K562 (cell line): ENCODE measurements at regions not wholly inside any gene's neighbourhood (a gene's known extent, or its start where the extent isn't known, plus 50 kb on each side); places are given as distances from the start of the nearest gene placed in this dataset.

ENCODE experiments used
- ATAC-seq: fragments of 200-7000 bp; cut with Tn5 transposase; 3 replicates; pipeline ENCODE4 v1.9.1; 2020; ENCODE audit warnings: moderate library complexity
- BruUV-seq: library from RNA; stranded (reverse); fragments of 400-500 nt; replicated peaks from 2 replicates; lab custom pipeline; 2021; lab: Mats Ljungman, UMichigan
- CTCF ChIA-PET: fragments of 300-600 bp; formaldehyde crosslinking; extraction: SDS; loops from one replicate; lab custom pipeline; 2021; ENCODE audit warnings: low intra/inter-chr PET ratio; lab: Yijun Ruan, JAX
- POLR2A ChIA-PET: fragments of 300-600, 350-650 bp; sonication (Branson Sonifier 250); formaldehyde crosslinking; extraction: SDS; loops from one replicate; lab custom pipeline; 2021; ENCODE audit warnings: antibody characterized with exemption, inconsistent platforms; lab: Yijun Ruan, JAX
- DNase-seq, 4 experiments: peaks; one replicate each; pipeline versions ENCODE4 v3.0.0 to v3.0.0-alpha.2; 2011 to 2018; ENCODE audit warnings: low spot score in 3 of 4, mixed read lengths in 3 of 4; ENCODE audit errors: extremely low read depth in 1 of 4
- FAIRE-seq: peaks from 2 replicates; lab custom pipeline; 2011; peaks lifted over from hg19 to GRCh38; lab: Jason Lieb, UNC
- H2AFZ ChIP-seq: 2 replicates; pipeline ENCODE4 v1.6.0; 2011; ENCODE audit warnings: low read depth, low read length, control low read depth, inconsistent platforms
- H3K27ac ChIP-seq: fragments of 200-600 bp; 3 replicates; pipeline ENCODE4 v1.8.0; 2011; ENCODE audit warnings: low read depth, mild to moderate bottlenecking, control low read depth, inconsistent platforms, low read length, moderate library complexity, mixed read lengths; ENCODE audit errors: extremely low read depth
- H3K27me3 ChIP-seq, 2 experiments: fragments of 300-600 bp in 1 of 2; 2 replicates in 1 of 2; 3 replicates in 1 of 2; pipeline versions ENCODE4 v1.6.0 to v1.8.0; 2011; ENCODE audit warnings: inconsistent platforms in 2 of 2, low read length in 2 of 2, mild to moderate bottlenecking in 1 of 2, mixed read lengths in 1 of 2, moderate library complexity in 1 of 2; ENCODE audit not compliant: control insufficient read depth in 2 of 2, insufficient read depth in 2 of 2
- H3K36me3 ChIP-seq: fragments of 300-600 bp; 3 replicates; pipeline ENCODE4 v1.8.0; 2011; ENCODE audit warnings: mild to moderate bottlenecking, low read length, inconsistent platforms; ENCODE audit not compliant: control insufficient read depth, insufficient read depth
- H3K4me1 ChIP-seq, 2 experiments: fragments of 200-600 bp in 1 of 2; replicated peaks in 1 of 2; 2 replicates in 1 of 2; 3 replicates in 1 of 2; pipeline versions ENCODE4 v1.5.1 to v1.8.0; 2011; ENCODE audit warnings: inconsistent platforms in 2 of 2, low read length in 2 of 2, mild to moderate bottlenecking in 1 of 2, mixed read lengths in 1 of 2, moderate library complexity in 1 of 2; ENCODE audit not compliant: control insufficient read depth in 2 of 2, insufficient read depth in 2 of 2
- H3K4me2 ChIP-seq: 2 replicates; pipeline ENCODE4 v1.6.1; 2011; ENCODE audit warnings: low read length, control low read depth, inconsistent platforms, mixed read lengths; ENCODE audit not compliant: insufficient read depth
- H3K4me3 ChIP-seq: fragments of 200-600 bp; sonication (generic), shearing (Covaris generic); 2 replicates; pipeline ENCODE4 v1.5.1; 2016; ENCODE audit warnings: control low read depth, inconsistent platforms
- H3K79me2 ChIP-seq: fragments of 200-600 bp; 3 replicates; pipeline ENCODE4 v1.8.0; 2011; ENCODE audit warnings: low read length, inconsistent platforms; ENCODE audit not compliant: control insufficient read depth, insufficient read depth
- H3K9ac ChIP-seq, 2 experiments: 2 replicates each; pipeline versions ENCODE4 v1.6.0 to v1.6.1; 2011; ENCODE audit warnings: low read depth in 2 of 2, low read length in 2 of 2, control low read depth in 1 of 2, inconsistent platforms in 1 of 2, mild to moderate bottlenecking in 1 of 2, mixed read lengths in 1 of 2; ENCODE audit not compliant: insufficient read depth in 1 of 2
- H3K9me1 ChIP-seq: one replicate; pipeline ENCODE4 v1.6.0; 2011; ENCODE audit warnings: inconsistent platforms, mild to moderate bottlenecking, low read length, moderate library complexity; ENCODE audit not compliant: control insufficient read depth, insufficient read depth
- H3K9me3 ChIP-seq: replicated peaks from 2 replicates; pipeline ENCODE4 v1.5.1; 2011; ENCODE audit warnings: low read depth, low read length, inconsistent platforms; ENCODE audit not compliant: control insufficient read depth, insufficient read depth
- H4K20me1 ChIP-seq: replicated peaks from 2 replicates; pipeline ENCODE4 v1.6.1; 2011; ENCODE audit warnings: low read length, inconsistent platforms, mixed read lengths; ENCODE audit not compliant: control insufficient read depth, insufficient read depth
- ARHGAP35 ChIP-seq: fragments of 450-650 bp; IDR thresholded peaks from 2 replicates; pipeline ENCODE4 v1.6.1; 2018; ENCODE audit not compliant: partially characterized antibody
- CCAR2 ChIP-seq: fragments of 200-400 bp; formaldehyde crosslinking; IDR thresholded peaks from 2 replicates; pipeline ENCODE4 v1.6.1; 2017; ENCODE audit warnings: mild to moderate bottlenecking, low read depth, low read length
- CHCHD3 ChIP-seq: fragments of 250-450 bp; sonication (Bioruptor Pico); IDR thresholded peaks from 2 replicates; pipeline ENCODE4 v2.1.2; 2022; ENCODE audit warnings: mild to moderate bottlenecking
- ELF2 ChIP-seq: fragments of 250-450 bp; sonication (Bioruptor Pico); IDR thresholded peaks from 2 replicates; pipeline ENCODE4 v1.5.0; 2021; ENCODE audit warnings: mild to moderate bottlenecking
- NFE2 ChIP-seq: IDR thresholded peaks from 2 replicates; pipeline ENCODE4 v1.6.1; 2014; ENCODE audit warnings: antibody characterized with exemption, low read depth
- NR2C1 ChIP-seq, 2 experiments: fragments of 450-650 bp; IDR thresholded peaks; 2 replicates each; pipeline ENCODE4 v1.6.1; 2017; ENCODE audit warnings: mild to moderate bottlenecking in 2 of 2, antibody characterized with exemption in 1 of 2, inconsistent platforms in 1 of 2, missing compliant biosample characterization in 1 of 2, missing genetic modification characterization in 1 of 2
- PPARD ChIP-seq: fragments of 250-450 bp; sonication (Bioruptor Pico); IDR thresholded peaks from 2 replicates; pipeline ENCODE4 v1.8.0; 2022; ENCODE audit warnings: inconsistent platforms, mild to moderate bottlenecking, moderate library complexity
- RBM15 ChIP-seq: fragments of 200-400 bp; formaldehyde crosslinking; IDR thresholded peaks from 2 replicates; pipeline ENCODE4 v1.6.1; 2018; ENCODE audit warnings: mild to moderate bottlenecking, low read length, moderate library complexity; ENCODE audit not compliant: insufficient read depth
- RHOXF2B ChIP-seq: fragments of 250-450 bp; sonication (Bioruptor Pico); conservative IDR thresholded peaks from 2 replicates; pipeline ENCODE4 v1.5.1; 2021
- RNF219 ChIP-seq: fragments of 250-450 bp; sonication (Bioruptor Pico); IDR thresholded peaks from 2 replicates; pipeline ENCODE4 v1.5.0; 2022; ENCODE audit warnings: mild to moderate bottlenecking
- SAFB ChIP-seq: fragments of 200-400 bp; formaldehyde crosslinking; IDR thresholded peaks from 2 replicates; pipeline ENCODE4 v1.6.1; 2017; ENCODE audit warnings: low read depth, low read length, borderline replicate concordance
- SIN3B ChIP-seq: fragments of 450-650 bp; IDR thresholded peaks from 2 replicates; pipeline ENCODE4 v1.6.1; 2017; ENCODE audit warnings: low read depth, mild to moderate bottlenecking, moderate library complexity
- SMAD2 ChIP-seq: fragments of 150-350 bp; IDR thresholded peaks from 2 replicates; pipeline ENCODE4 v1.6.1; 2014; ENCODE audit warnings: low read depth, mild to moderate bottlenecking, low read length
- TAF7 ChIP-seq: fragments of 450-650 bp; IDR thresholded peaks from 2 replicates; pipeline ENCODE4 v1.6.1; 2016; ENCODE audit warnings: missing genetic modification characterization, missing compliant biosample characterization
- TEAD1 ChIP-seq, 2 experiments: fragments of 450-650 bp in 1 of 2; sonication (generic) in 1 of 2; formaldehyde crosslinking; IDR thresholded peaks; 2 replicates each; pipeline versions ENCODE4 v1.4.0 to v1.8.0; 2020 to 2022; ENCODE audit warnings: mild to moderate bottlenecking in 2 of 2, missing genetic modification reagents in 1 of 2
- YBX1 ChIP-seq: fragments of 450-650 bp; IDR thresholded peaks from 2 replicates; pipeline ENCODE4 v1.7.1; 2016; ENCODE audit warnings: mild to moderate bottlenecking
- ZKSCAN3 ChIP-seq: fragments of 250-450 bp; sonication (Bioruptor Pico); IDR thresholded peaks from 2 replicates; pipeline ENCODE4 v1.4.0; 2020
- ZNF175 ChIP-seq: fragments of 200-800 bp; sonication (Bioruptor generic); IDR thresholded peaks from 2 replicates; pipeline ENCODE4 v1.6.1; 2016; ENCODE audit warnings: low read depth, mild to moderate bottlenecking, missing genetic modification characterization, missing compliant biosample characterization
- ZNF384 ChIP-seq: IDR thresholded peaks from 2 replicates; pipeline ENCODE4 v1.6.1; 2012; ENCODE audit warnings: low read depth, low read length, improper control_type of control experiment
- ZNF77 ChIP-seq: fragments of 250-450 bp; sonication (Bioruptor Pico); IDR thresholded peaks from 2 replicates; pipeline ENCODE4 v1.5.0; 2020
- WGBS: fragments of 100-300 bp; shearing (Covaris generic); methylation state at CpG from one replicate; pipeline ENCODE4 v1.1.6; 2016; ENCODE audit warnings: low coverage, mixed read lengths; ENCODE audit not compliant: insufficient coverage; ENCODE audit errors: missing lambda C conversion rate; 5-methylcytosine and 5-hydroxymethylcytosine counted together
- in situ Hi-C: fragments of 300-500 bp; cut with MboI; formaldehyde crosslinking; loops from 4 replicates; pipeline ENCODE4 v1.15.0; 2018; ENCODE audit warnings: inconsistent platforms, mixed read lengths
- intact Hi-C: fragments of 100-400 bp; cut with micrococcal nuclease; formaldehyde crosslinking; loops from 2 replicates; pipeline ENCODE4 v1.14.2; 2022

GRCh38 chr12:94863321-94864035, 140.0 kb downstream of the NDUFA12 start (continued):
- no peak for TF ChIP-seq TEAD1 (CRISPR knock-in tag; IDR thresholded peaks at IDR 0.05)
- TF ChIP-seq NR2C1 (IDR thresholded peaks at IDR 0.05), result no peak
- no peak for TF ChIP-seq NR2C1 (tag; IDR thresholded peaks at IDR 0.05)

- H2AFZ ChIP-seq, result no peak overlapping the region
- DNase-seq (no peak), ATAC-seq (no peak), FAIRE-seq (no peak)
- POLR2A ChIA-PET, result interaction anchor here (0.6 kb wide), 1 partner anchor 95 kb away, joined by 5 read pairs; no protein-coding TSS in a partner anchor
- H3K27ac ChIP-seq, result no peak overlapping the region
- H3K9me3 ChIP-seq, result no peaks in the 10 kb centered on the region
- H3K4me3 ChIP-seq, result no peak overlapping the region
- no peaks in the 10 kb centered on the region for H3K4me1 ChIP-seq
- H3K36me3 ChIP-seq, result no peaks in the 10 kb centered on the region
- H3K9me1 ChIP-seq, result no peaks in the 10 kb centered on the region
- CTCF ChIA-PET, result no interaction called here
- H3K9ac ChIP-seq, result no peak overlapping the region
- H3K79me2 ChIP-seq, result no peaks in the 10 kb centered on the region
- intact Hi-C loops (no loop called here), in situ Hi-C loops (no loop called here)
- WGBS, result 0% methylated on average over 3 of the region's 3 CpGs
- no TSS peak for BruUV-seq
- no peak overlapping the region for H3K4me2 ChIP-seq
- no peaks in the 10 kb centered on the region for H4K20me1 ChIP-seq
- peaks cover 0 to 8% of the 10 kb centered on the region in 2 experiments; a peak in 4 of 5 replicates for H3K27me3 ChIP-seq
- no peak for TF ChIP-seq ZNF175 (CRISPR knock-in tag)
- TF ChIP-seq RBM15, result no peak
- no peak for TF ChIP-seq ZKSCAN3
- TF ChIP-seq CHCHD3 (CRISPR knock-in tag), result no peak
- TF ChIP-seq ZNF384, result no peak
- no peak for TF ChIP-seq NFE2
- no peak for TF ChIP-seq ZNF77 (CRISPR knock-in tag)
- TF ChIP-seq CCAR2, result no peak
- TF ChIP-seq SIN3B, result no peak
- TF ChIP-seq TAF7 (tag), result no peak
- TF ChIP-seq ELF2 (CRISPR knock-in tag), result no peak
- no peak for TF ChIP-seq ARHGAP35
- no peak for TF ChIP-seq PPARD (CRISPR knock-in tag)
- no peak for TF ChIP-seq SMAD2
- TF ChIP-seq RNF219, result no peak
- TF ChIP-seq YBX1, result no peak
- no peak for TF ChIP-seq SAFB
- no peak for TF ChIP-seq RHOXF2B (CRISPR knock-in tag)
These were observed 141.1 kb downstream of the NDUFA12 start for GRCh38 chr12:94862421-94862820.
